HEK293 (cell line): ENCODE measurements at regions not wholly inside any gene's neighbourhood (a gene's known extent, or its start where the extent isn't known, plus 50 kb on each side); places are given as distances from the start of the nearest gene placed in this dataset.

Experiments used
- CTCF ChIA-PET: fragments of 350-600 bp; formaldehyde crosslinking; extraction: SDS; loops from one replicate; lab custom pipeline; 2021; ENCODE audit warnings: antibody characterized with exemption; lab: Yijun Ruan, JAX
- POLR2A ChIA-PET: fragments of 300-600 bp; formaldehyde crosslinking; extraction: SDS; loops from one replicate; lab custom pipeline; 2020; ENCODE audit warnings: antibody characterized with exemption, inconsistent platforms; lab: Yijun Ruan, JAX
- H3K27ac ChIP-seq: fragments of 200-500 bp; sonication (Bioruptor generic); 2 replicates; pipeline ENCODE4 v1.5.1; 2014; ENCODE audit warnings: low read depth, low read length, control low read depth, inconsistent platforms; ENCODE audit errors: extremely low read depth
- H3K36me3 ChIP-seq, 2 experiments: fragments of 200-500 bp in 1 of 2; sonication (Bioruptor generic) in 1 of 2; 1 replicate in 1 of 2; 2 replicates in 1 of 2; pipeline ENCODE4 v1.5.1; 2014 to 2017; ENCODE audit warnings: inconsistent platforms in 2 of 2, low read length in 2 of 2; ENCODE audit not compliant: control insufficient read depth in 2 of 2, insufficient read depth in 1 of 2
- H3K4me1 ChIP-seq: fragments of 200-500 bp; sonication (Bioruptor generic); 2 replicates; pipeline ENCODE4 v1.5.1; 2014; ENCODE audit warnings: mild to moderate bottlenecking, low read length, inconsistent platforms; ENCODE audit not compliant: control insufficient read depth, insufficient read depth
- H3K4me3 ChIP-seq: 2 replicates; pipeline ENCODE4 v1.5.1; 2011; ENCODE audit warnings: low read depth, mild to moderate bottlenecking, control low read depth, low read length, moderate library complexity
- H3K9me3 ChIP-seq: fragments of 200-500 bp; sonication (Bioruptor generic); 2 replicates; pipeline ENCODE4 v1.5.1; 2014; ENCODE audit warnings: low read depth, low read length, inconsistent platforms; ENCODE audit not compliant: control insufficient read depth, insufficient read depth
- CTCF ChIP-seq: fragments of 450-650 bp; formaldehyde crosslinking; IDR thresholded peaks from 2 replicates; pipeline ENCODE4 v1.5.1; 2016; ENCODE audit warnings: missing biosample characterization, missing genetic modification characterization
- RBAK ChIP-seq: fragments of 450-650 bp; formaldehyde crosslinking; IDR thresholded peaks from 2 replicates; pipeline ENCODE4 v1.5.1; 2016; ENCODE audit warnings: missing biosample characterization, missing genetic modification characterization
- SP7 ChIP-seq: fragments of 450-650 bp; formaldehyde crosslinking; IDR thresholded peaks from 2 replicates; pipeline ENCODE4 v1.5.1; 2016; ENCODE audit warnings: missing biosample characterization, missing genetic modification characterization
- ZNF324 ChIP-seq: fragments of 450-650 bp; formaldehyde crosslinking; IDR thresholded peaks from 2 replicates; pipeline ENCODE4 v1.5.1; 2016; ENCODE audit warnings: missing biosample characterization, missing genetic modification characterization
- ZNF350 ChIP-seq: fragments of 450-650 bp; formaldehyde crosslinking; IDR thresholded peaks from 2 replicates; pipeline ENCODE4 v1.5.0; 2017; ENCODE audit warnings: missing biosample characterization, mild to moderate bottlenecking, missing genetic modification characterization
- ZNF391 ChIP-seq: fragments of 450-650 bp; formaldehyde crosslinking; IDR thresholded peaks from 2 replicates; pipeline ENCODE4 v1.5.1; 2016; ENCODE audit warnings: low read depth, missing biosample characterization, missing genetic modification characterization, borderline replicate concordance
- ZNF560 ChIP-seq: fragments of 450-650 bp; formaldehyde crosslinking; IDR thresholded peaks from 2 replicates; pipeline ENCODE4 v1.5.1; 2017; ENCODE audit warnings: missing biosample characterization, missing genetic modification characterization, borderline replicate concordance
- ZNF600 ChIP-seq: fragments of 450-650 bp; formaldehyde crosslinking; IDR thresholded peaks from 2 replicates; pipeline ENCODE4 v1.5.1; 2016; ENCODE audit warnings: missing biosample characterization, missing genetic modification characterization
- ZNF623 ChIP-seq: fragments of 450-650 bp; formaldehyde crosslinking; IDR thresholded peaks from 2 replicates; pipeline ENCODE4 v1.5.1; 2016; ENCODE audit warnings: missing biosample characterization, missing genetic modification characterization
- ZNF654 ChIP-seq: fragments of 450-650 bp; formaldehyde crosslinking; IDR thresholded peaks from 2 replicates; pipeline ENCODE4 v1.5.1; 2016; ENCODE audit warnings: low read depth, missing biosample characterization, missing genetic modification characterization

DNA sequence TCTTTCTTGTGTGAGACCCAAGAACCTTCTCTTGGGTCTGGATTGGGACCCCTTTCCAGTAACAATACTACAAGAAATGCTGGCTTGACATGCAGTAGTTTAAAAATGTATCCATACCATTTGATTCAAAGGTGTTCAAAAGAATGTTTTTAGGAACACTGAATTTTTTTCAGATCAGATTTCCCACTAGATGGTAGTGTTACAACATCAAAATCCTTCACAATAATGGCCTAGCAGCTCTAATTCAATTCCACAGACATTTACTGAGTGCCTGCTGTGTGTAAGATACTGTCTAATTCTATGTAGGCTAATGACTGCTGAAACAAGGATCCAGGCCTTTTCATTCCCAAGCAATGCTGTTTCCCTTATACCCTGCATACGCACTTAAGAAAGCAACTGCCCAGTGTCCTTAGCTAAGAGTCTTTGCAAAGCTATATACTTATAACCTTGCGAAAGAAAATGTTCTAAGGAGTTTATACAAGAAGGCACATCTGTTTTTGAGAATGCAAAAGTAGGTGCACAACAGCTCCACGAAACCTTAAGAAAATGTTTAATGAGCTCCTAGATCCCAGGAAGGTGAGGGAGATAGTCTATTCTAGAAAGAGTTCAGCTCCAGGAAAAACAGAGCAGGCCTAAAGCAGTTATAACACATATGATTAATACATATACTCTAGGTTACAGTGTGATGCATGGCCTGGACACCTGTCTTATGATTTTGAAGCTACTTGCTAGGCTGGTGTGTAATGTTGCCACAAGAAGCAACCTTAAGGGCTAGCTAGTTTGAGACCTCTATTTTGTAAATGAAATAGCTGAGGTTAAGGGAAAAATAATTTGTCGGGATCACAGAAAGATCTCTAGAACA, 50.9 kb upstream of the PKP2 start:
- H3K4me3 ChIP-seq, result no peak overlapping the region
- POLR2A ChIA-PET, result interaction anchor here (0.6 to 1.5 kb wide), 3 partner anchors 191 to 1075 kb away, joined by 5 to 11 read pairs (median 5); partner anchors contain the start of genes ALG10 and YARS2
- no peak overlapping the region for H3K27ac ChIP-seq
- no peaks in the 10 kb centered on the region for H3K9me3 ChIP-seq
- TF ChIP-seq ZNF350 (tag by site-specific recombination) (no peak), ZNF560 (tag by site-specific recombination) (no peak), ZNF391 (tag by site-specific recombination) (no peak), ZNF324 (tag by site-specific recombination) (no peak), SP7 (tag by site-specific recombination) (no peak), RBAK (no peak), CTCF (tag by site-specific recombination) (0 out of 2 replicates have a peak, but pooled peaks have one; percentile 13), ZNF623 (tag by site-specific recombination) (no peak), ZNF600 (tag by site-specific recombination) (no peak), ZNF654 (tag by site-specific recombination) (peak; percentile 95)
- TF ChIP-seq, all 188 proteins: peak for 2
- no peaks in the 10 kb centered on the region for H3K36me3 ChIP-seq
- H3K4me1 ChIP-seq, result no peaks in the 10 kb centered on the region
- CTCF ChIA-PET, result interaction anchor here (0.5 to 1.8 kb wide), 8 partner anchors 10 to 1282 kb away, joined by 3 to 8 read pairs (median 3); partner anchors contain the start of gene YARS2

- ChIA-PET CTCF (interaction anchor here (0.7 to 1.8 kb wide), 3 partner anchors 28 to 1172 kb away, joined by 3 to 7 read pairs (median 3); partner anchors contain the start of gene YARS2), POLR2A (interaction anchor here (1.5 kb wide), 1 partner anchor 1075 kb away, joined by 11 read pairs; the partner anchor contains the start of gene ALG10)
These were observed 50.0 kb upstream of the PKP2 start for GRCh38 chr12:32946504-32947131.

More at GRCh38 chr12:32946504-32947131, 50.0 kb upstream of the PKP2 start:
- no peak overlapping the region for H3K27ac ChIP-seq
- H3K4me3 ChIP-seq, result no peak overlapping the region
- H3K36me3 ChIP-seq, result no peaks in the 10 kb centered on the region
- H3K4me1 ChIP-seq, result no peaks in the 10 kb centered on the region
- H3K9me3 ChIP-seq, result no peaks in the 10 kb centered on the region
- TF ChIP-seq SP7 (tag by site-specific recombination), result no peak
